NCI-H1417 treated with DMSO at 0.1 percent for 48 hours (cell line): ENCODE measurements at regions not wholly inside any gene's neighbourhood (a gene's known extent, or its start where the extent isn't known, plus 50 kb on each side); places are given as distances from the start of the nearest gene placed in this dataset.

ENCODE experiments used
- DNase-seq: peaks from one replicate; lab custom pipeline; 2025; lab: John Stamatoyannopoulos, UW

DNA sequence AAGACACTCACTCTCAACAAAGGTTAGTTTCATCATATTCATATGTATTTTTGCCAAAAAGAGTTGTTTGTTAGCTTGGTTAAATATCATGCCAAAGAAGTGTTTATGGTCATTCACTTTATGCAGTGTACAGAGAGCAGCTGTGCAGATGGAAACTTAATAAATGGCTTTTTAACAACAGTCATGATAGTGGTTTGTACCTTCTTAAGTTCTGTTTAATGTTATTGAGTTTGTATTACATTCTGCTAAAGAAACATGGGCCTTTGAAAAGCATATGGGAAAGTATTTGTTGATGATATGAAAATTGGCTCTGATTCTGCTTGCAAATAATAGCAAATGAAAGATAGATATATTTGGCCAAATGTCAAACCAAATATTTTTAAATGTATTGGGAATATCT lies 607.3 kb downstream of the NCAM2 start:
- DNase-seq: no peak

DNA sequence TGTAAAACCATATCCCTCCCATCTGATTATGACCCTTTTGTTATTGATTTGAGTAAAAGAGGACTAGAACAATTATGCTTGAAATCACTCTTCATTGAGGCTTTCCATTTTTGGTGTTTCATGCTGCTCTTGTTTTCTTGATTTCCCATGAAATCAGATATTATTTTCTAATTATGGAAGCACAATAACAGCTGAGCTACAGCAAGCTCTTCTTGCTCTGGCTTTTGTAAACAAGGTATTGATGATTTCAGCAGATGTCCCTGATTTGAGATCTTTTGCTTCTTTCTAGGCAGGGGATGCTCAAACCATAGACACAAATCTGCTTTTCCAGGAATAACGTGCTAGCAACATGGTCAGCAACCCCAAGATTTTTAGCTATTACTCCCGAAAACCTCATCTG lies 607.8 kb downstream of the NCAM2 start:
- DNase-seq: no peak

DNA sequence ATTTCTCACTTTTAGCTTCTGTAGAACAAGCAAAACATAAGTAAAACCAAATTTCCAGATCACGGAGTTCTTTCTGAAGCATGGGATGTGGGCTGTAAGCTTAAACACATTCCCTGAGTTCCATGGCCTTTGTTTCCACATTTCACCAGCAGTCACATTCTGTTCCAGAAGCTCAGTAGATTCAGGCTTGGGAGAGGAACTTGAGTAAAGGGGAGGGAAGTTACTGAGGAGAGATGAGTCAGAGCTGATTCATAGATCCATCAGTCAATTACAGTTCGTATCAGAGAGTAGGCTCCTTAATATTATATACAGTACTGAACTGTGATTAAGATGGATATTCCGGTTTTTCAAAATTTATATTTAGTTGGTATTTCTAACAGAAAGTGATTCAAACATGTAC lies 614.3 kb downstream of the NCAM2 start:
- DNase-seq: no peak

DNA sequence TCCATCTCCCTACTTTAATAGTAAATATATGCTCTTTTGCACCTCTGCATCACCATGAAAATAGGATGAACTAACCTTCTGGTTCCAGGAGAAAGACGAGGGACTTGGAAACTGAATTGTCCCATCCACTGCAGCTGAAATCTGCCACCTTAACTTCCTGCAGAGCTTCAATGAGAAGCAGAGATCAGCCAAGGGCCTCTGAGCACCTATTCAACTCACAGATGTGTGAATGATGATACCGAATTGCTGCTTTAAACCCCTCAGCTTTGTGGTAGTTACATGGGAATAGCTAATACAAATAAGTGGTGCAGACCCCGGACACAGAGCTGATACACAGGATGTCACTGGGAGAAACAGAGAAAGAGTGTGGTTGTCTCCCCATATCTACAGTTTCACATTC lies 616.8 kb downstream of the NCAM2 start:
- DNase-seq: no peak

DNA sequence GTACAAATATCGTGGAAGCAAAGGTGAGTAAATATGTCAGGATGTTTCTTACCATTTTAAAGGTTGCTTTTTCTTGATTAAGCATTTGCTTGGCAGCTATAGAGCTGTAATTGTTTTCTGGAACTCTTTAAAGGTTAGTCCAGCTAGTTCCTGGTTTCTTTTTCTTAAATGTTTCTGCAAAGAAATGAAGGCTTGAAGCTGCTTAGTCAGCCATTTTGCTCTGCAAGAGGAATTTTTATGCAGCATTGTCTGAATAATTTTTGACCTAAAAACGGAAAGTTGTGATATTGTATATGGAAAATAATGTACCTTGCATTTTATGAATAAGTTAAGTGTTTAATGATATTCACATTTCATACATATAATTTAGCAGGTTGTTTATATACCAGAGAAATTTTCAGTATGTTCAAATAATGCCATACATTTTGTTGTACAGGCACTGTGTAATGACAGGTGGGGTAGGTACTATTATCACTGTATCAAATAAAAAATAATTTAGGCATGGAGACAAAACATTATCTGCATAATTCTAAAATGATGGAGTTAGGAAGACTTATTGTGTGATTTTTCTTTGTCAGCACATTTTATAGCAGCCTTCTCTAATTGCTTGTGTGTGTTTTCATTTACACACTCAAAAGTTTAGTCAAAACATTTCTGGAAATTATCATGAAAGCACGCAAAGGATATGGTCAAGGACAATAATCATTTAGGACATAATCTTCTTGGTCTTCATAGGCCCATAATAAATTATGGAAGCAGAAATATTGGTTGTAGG lies 624.4 kb downstream of the NCAM2 start:
- DNase-seq: no peak

DNA sequence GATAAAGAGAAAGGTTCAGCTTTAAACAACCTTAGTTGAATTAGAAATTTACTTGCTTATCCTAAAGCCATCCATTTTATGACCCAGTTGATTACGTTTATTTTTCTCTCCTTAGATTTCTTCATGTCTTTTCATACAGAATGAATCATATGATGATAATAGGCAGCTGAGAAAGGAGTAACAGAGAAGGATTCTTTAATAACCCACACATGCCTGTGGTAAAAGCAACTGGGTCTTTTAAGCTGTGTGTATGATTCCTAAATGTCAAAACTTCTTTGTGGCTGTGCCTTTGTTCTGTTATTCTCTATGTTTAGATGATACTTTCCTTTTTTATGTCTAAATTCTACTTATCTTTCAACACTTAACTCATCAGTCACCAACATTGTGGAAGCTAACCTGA lies 626.5 kb downstream of the NCAM2 start:
- DNase-seq: no peak

DNA sequence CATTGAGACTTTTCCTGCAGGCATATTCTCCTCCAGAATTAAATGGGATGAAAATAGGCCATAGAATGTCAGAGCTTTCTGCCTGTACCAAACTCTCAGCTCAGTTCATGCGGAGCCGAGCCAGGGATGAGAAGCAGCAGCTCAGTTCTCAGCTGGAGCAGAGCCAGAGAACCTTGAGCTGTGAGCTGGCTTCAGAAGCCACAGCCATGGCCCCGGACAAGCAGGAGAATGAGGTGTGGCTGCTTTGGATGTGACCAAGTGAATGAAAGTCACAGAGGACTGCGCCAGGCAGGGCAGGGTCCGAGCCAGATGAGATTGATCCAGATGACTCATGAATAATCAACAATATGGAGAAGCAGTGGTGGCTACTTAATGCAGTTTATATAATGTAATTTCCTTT lies 633.8 kb downstream of the NCAM2 start:
- no peak for DNase-seq

DNA sequence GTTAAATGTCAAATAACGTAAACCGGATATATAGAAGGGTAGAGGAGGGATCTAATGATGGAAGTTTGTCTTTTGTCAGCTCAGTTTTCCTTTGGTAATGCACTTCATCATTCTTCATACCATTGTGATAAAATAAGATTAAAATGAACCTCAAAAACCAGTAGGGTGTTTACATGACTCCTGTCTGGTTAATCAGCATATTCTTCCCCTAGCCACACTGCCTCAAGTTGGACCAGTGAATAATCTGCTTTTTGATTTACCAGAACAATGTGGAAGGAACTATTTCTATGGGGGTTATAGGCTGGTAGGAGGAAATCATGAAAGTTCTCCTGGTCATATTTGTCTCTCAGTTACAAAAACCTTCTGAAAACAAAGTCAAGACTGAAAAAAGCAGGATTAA lies 634.7 kb downstream of the NCAM2 start:
- no peak for DNase-seq

DNA sequence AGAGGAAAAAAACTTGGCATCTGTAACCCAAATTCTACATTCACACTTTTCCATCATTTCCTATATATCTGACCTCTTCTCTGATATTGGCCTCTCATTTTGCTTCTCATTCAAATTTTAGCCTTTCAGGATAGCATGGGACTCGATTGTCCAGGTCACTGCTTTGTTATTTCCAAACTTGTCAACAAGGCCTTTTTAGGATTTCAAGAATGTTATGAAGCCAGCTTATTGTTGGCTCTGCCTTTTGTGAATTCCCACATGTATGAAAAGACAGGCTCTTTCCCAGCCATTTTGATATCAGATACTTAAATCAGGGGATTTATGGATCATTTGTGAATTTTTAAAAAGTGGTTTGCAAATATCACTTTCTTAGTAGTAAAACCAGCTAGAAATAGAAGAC lies 663.5 kb downstream of the NCAM2 start:
- DNase-seq: no peak

DNA sequence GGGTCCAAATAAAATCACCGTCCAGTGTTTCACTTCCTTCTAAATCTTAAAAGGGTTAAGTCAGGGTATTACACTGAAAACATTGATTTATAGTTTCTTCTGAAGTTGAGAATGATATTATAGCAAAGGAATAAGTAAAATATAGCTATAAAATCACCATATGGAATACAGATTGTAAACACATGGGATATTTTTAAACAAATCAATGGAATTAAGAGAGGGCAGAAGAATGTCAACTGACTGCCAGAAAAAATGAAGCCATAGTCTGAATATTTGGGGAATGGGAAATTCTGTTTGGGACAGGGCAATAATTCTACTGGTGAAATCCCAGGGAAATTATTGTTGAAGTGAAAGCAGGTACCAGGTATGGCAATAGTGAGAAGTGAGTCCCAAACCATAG lies 664.6 kb downstream of the NCAM2 start:
- DNase-seq: no peak

DNA sequence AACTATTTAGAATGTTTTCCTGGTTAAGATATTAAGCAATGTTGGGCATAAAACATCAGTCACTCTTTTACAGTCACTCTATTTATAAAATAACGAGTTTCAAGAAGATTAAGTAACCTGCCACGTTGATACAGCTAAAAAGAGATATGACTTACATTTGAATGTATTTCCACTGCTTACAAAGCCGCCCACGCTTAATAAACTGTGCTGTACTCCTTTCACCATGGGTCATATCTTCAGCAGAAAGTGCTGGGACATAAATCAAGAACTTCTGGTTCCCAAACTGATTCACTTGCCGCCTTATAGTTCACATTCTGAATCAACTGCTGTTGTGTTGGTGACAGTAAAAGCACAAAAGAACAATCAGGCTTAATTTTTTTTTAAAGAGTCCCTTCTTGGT lies 666.7 kb downstream of the NCAM2 start:
- no peak for DNase-seq

DNA sequence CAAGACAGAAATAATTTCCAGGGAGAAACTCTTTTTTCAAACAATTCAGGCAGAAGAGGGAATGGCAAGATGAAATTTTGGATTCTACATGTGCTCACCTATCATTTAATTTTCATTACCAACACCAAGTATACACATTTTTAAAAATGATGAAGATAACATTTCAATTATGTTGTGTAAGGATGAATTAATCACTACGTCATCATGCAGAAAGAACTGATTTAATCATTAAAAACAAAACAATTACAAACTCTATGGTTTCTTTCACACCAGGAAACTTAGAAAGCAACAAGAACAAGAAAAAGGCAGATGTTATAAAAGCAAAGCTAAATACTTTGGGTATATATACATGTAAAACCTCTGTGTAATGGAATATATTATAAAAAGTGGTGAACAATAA lies 668.5 kb downstream of the NCAM2 start:
- DNase-seq: no peak

DNA sequence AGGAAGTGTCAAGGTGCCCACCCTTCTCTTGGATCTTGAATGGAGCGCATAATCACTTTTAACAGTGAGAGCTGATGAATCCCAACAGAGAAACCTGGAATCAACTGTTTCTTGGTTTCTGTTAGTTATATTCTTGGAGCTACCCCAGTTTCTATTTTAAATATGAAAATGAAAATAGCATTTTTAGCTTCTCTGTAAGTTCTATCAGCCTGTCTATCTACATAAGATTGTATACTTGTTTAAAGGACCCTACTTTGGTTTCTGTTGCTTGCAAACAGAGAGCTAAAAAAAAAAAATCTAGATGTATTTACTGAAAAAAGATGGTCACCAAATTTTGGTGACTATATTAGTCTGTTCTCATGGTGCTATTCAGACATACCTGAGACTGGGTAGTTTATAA lies 670.0 kb downstream of the NCAM2 start:
- DNase-seq: no peak

DNA sequence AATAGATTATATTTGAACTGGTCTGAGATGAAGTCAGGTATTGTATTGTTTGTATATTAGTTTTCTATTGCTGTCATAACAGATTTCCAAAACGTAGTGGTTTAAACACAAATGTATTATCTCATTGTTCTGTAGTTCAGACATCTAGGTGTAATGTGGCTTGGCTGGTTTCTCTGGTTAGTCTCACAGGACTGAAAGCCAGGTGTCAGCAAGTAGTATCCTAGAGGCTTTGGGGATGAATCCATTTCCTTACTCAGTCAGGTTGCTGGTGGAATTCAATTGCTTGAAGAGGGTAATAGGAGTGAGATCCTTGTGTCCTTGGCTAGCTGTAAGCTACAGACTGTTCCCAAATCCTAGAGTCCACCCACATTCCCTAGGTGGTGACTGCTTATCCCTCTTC lies 675.8 kb downstream of the NCAM2 start:
- DNase-seq: no peak

DNA sequence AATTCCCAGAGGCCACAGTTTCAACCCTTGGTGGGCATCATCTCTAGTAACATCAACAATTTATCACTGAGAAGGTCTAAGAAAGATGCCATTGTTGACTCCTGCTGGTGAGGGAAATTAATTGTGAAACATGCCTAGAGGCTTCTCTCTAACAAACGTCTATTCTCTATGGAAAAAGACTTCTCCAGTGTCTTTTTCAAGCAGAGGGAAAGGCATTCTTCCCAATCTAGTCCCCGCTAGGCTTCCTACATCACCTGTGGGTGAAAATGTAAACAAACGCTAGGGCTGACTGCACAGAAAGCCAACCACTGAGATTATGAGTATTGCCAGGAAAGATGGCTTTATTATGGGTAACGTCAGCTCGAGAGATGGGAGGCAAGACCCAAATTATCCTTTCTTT lies 677.4 kb downstream of the NCAM2 start:
- DNase-seq: no peak

DNA sequence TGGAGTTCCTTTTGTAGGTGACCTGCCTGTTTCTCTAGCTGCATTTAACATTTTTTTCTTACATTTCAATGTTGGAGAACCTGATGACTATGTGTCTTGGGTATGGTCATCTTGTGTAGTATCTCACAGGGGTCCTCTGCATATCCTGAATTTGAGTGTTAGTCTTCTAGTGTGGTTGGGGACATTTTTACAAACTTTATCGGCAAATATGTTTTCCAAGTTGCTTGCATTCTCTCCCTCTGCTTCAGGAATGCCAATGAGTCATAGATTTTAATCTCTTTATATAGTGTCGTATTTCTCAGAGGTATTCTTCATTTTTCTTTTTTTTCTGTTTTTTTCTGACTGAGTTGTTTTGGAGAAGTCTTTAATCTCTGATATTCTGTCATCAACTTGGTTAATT lies 684.0 kb downstream of the NCAM2 start:
- no peak for DNase-seq

DNA sequence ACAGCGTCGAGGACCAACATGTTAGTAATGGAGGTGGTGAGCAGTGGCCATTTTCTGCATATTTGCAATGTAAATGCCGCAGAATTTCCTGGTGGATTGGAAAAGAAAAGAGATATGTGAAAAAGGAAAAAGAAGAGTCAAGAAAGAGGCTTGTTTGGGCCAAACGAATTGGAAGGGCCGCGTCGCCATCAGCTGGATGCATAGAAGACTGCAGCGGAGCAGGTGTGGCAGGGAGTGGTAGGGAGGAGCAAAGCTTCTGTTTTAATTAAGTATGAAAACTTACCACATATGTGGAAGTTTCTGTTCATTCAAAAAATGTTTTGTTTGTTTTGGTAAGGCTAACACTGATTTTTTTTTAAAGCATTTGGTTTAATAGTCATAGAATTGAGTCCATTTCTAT lies 690.7 kb downstream of the NCAM2 start:
- DNase-seq: no peak

DNA sequence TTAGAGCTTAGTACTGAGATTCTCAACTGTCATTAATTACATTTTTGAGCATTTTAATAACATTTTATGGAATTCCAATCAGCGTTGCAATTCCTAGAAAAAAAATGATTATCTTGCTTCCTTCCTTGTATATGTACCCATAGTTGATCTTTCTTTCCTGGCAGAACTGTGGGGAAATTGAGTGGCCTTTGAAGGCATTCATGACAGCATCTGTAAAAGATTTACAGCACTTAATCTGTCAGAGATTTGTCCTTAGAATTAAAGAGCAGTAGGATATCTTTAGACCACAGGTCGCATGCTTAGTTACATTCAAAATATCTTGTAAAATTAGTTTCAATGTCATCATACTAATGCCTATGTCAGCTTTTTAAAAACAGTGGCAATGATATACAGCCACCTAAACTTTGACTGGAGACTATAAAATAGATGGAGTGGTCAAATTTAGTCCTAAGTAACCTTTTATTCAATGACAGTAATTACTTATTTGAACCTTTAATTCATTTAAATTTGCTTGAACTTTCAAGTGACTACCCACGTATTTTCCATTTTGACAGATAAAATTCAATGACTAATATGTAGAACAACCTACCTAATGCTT lies 692.0 kb downstream of the NCAM2 start:
- DNase-seq: no peak

DNA sequence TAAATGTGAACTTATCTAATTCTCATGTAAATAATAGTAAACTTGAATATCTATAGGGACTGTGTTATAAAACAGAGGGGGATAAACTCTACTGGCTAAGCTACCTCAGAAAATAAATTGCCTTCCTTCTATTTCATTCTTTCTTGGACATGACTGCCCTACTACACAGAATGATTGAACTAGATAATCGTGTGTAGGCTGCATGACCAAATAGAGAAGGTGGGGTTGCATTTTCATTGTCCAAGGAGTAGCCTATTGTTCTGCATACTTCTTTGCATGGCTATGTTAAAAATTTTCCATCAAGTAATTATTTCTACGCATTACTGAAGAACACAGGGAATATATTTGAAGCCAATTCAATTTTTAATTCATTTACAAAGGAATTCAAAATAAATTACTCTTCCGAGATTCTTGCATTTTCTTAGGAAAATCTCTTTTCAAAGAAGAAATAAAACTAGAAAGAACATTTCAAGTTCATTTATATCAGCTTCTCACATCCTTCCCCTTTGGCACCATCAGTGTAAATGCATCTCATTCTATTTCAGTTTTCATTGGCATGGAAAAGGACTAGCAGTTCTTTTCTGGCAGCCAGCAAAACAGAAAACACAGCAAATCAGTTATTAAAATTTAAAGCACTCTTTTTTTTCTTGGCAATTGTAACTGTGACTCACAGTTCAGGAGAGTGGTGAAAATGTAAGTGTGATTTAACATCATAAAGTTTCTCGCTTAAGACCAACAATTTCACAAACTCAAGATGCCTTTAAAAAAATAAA lies 714.7 kb downstream of the NCAM2 start:
- no peak for DNase-seq

DNA sequence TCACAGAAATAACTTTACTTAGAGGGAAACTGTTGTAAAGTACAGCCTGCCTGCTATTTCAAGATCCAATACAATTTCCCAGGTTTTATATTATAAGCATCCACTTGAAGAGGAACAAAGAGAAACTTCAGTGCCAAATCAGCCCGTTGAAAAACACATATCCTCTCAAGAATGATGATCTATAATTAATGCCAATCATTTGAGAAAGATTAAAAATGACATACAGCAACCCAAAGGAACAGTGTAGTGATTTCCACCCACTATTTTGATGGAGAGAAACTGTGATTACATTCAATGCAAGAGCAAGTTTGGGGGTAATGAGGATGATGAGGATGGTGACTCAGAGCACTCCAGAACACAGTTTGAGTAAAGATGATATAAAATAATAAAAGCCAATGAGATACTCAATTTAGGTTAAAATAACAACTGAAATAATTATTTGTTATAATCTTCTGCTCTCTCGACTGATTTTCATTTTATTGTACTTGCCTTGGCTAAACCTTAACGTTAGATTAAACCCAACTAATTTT lies 715.5 kb downstream of the NCAM2 start:
- no peak for DNase-seq

DNA sequence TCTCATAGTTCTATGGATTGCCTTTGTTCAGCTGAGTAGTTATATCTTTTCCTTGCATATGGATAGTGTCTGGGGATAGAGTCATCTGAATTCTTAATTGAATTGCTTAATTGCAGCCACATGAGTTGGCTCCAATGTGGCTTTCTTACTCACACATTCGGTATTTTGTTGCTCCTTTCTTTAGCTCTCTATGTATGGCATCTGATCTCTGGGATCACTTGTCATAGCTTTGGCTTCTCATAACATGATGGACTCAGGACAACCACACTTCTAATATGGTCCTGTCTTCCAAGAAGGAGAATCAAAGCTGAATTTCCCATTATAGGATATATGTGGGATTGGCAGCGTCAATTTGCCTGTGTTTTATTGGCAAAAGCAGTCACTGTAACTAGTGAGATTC lies 716.2 kb downstream of the NCAM2 start:
- DNase-seq: no peak

DNA sequence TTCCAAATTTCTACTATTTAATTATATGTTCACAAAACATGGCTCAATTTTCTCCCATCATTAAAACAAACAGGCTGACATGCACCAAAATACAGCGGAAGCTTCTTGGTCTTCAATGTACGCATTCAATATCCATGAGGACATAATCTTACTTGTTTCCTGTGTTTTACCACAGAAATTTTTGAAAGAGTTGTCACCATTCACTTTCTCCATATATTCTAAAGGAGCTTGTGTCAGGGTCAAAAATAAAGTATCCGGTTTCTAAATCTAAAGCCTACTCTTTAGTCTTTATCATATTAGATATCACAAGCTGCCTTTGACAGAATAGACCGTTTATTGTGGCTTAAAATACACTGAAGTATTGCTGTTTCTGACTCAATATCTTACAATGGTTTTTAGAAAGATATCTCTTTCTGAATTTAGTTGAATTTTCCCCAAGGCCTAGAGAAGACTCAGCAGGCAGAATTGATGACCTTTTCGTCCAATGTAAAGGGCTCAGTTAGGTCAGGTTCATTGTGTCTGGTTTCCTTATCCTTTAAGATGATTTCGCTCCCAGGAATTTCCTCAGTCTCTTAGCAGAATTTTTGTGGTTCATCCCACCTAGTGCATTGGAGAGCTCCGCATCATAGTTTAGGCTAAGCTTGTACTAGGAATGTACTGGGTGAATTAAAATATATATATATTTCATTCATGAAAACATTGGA lies 717.2 kb downstream of the NCAM2 start:
- DNase-seq: no peak

DNA sequence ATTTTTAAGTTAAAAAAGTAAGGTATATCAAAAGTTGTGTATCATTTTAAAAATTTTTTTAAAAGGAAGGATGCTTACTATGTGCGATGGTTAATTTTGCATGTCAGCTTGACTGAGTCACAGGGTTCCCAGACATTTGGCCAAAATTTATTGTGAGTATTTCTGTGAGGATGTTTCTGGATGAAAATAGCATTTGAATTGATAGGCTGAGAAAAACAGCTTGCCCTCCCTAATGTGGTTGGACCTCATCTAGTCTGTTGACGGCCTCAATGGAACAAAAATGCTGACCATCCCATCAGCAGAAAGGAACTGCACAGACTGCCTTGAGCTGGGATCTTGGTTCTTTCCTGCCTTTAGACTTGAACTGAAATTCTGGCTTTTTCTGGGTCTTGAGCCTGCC lies 724.5 kb downstream of the NCAM2 start:
- DNase-seq: no peak
